Ovary (tissue), 7 donors: ENCODE measurements at regions not wholly inside any gene's neighbourhood (a gene's known extent, or its start where the extent isn't known, plus 50 kb on each side); places are given as distances from the start of the nearest gene placed in this dataset.

Experiments used
- DNase-seq, 5 donors: peaks; one replicate each; pipeline ENCODE4 v3.0.0-alpha.2; 2019 to 2020
- H3K27ac ChIP-seq, 2 donors: fragments of 200-600 bp; one replicate each; pipeline versions ENCODE4 v1.5.1 to v1.8.0; 2019 to 2022
- H3K27me3 ChIP-seq: fragments of 200-600 bp; one replicate; pipeline ENCODE4 v1.8.0; 2022
- H3K36me3 ChIP-seq: fragments of 200-600 bp; sonication (generic); one replicate; pipeline ENCODE4 v1.5.1; 2019
- H3K4me1 ChIP-seq: one replicate; pipeline ENCODE4 v1.8.1; 2013; ENCODE audit warnings: mild to moderate bottlenecking, moderate library complexity; ENCODE audit not compliant: insufficient read depth
- H3K4me3 ChIP-seq: fragments of 200-600 bp; sonication (generic); one replicate; pipeline ENCODE4 v1.5.1; 2017
- H3K9me3 ChIP-seq, 2 donors: fragments of 200-600 bp in 1 of 2; sonication (generic) in 1 of 2; one replicate each; pipeline versions ENCODE4 v1.5.1 to v1.8.1; 2013 to 2019; ENCODE audit warnings: mild to moderate bottlenecking in 1 of 2, moderate library complexity in 1 of 2
- EP300 ChIP-seq: sonication (generic); formaldehyde crosslinking; IDR thresholded peaks from one replicate; pipeline ENCODE4 v1.6.1; 2017; ENCODE audit warnings: antibody characterized with exemption
- POLR2A ChIP-seq: fragments of 450-650 bp; IDR thresholded peaks from one replicate; pipeline ENCODE4 v1.6.1; 2017; ENCODE audit warnings: antibody characterized with exemption, mild to moderate bottlenecking, moderate library complexity
- WGBS, 3 donors: extraction: QIAGEN DNeasy Blood & Tissue Kit in 1 of 3; methylation state at CpG; one replicate each; pipeline versions ENCODE4 v1.1.5 to v1.1.7; 2013 to 2017; 5-methylcytosine and 5-hydroxymethylcytosine counted together
- intact Hi-C, 4 donors: fragments of 100-400 bp; cut with DNase I; formaldehyde crosslinking; loops; one replicate each; pipeline versions ENCODE4 v1.11.0 to v1.15.1; 2022 to 2023
- TF ChIP-seq, protein P1 (sequence below), 3 donors: fragments of 450-650 bp in 2 of 3; fragments of 200-600 bp in 1 of 3; IDR thresholded peaks; one replicate each; pipeline versions ENCODE4 v1.5.1 to v1.8.0; 2016 to 2022; ENCODE audit warnings: antibody characterized with exemption in 3 of 3, mild to moderate bottlenecking in 1 of 3
- donor health status: DM: no; HTN: no; CAD: no; lungs with moderate emphysema.
- donor health status: DM: no; HTN: no; CAD: no.
- donor health status: Bipolar disorder and iron deficiency.
- donor health status: DM: no; HTN: no; CAD: no.
- donor health status: DM: yes; HTN: yes; CAD: no.

DNA sequence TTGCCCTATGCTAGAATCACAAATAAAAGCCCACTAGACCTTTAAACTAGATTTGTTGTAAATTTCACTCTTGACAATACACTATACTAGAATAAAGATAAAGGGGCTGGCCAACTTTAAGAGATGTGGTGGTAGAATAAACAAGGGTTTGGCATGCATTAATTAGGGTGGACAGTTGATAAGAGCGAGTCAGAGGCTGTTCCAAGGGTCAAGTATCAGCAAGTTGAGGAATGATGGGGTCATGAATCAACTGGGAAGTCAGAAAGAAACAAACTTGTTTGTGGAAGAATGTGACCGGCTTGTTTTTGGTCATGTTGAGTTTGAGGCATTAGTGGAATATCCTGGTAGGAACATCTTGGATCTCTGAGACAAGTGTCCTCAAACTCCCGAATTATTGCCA lies 398.3 kb upstream of the TNP1 start:
- Histone ChIP-seq H3K4me3 (no peak overlapping the region), H3K27ac (no peak overlapping the region), H3K4me1 (peaks cover 7% of the 10 kb centered on the region), H3K36me3 (no peaks in the 10 kb centered on the region), H3K27me3 (no peaks in the 10 kb centered on the region), H3K9me3 (no peaks in the 10 kb centered on the region)
- DNase-seq, result no peak
- intact Hi-C loops, result loop anchor here in 1 of 4 donors (10.0 kb wide), 1 partner anchor 563 kb away; the partner anchor contains the start of gene IGFBP5
- WGBS, 3 donors, result 61 to 71% (median 67%) methylated on average over 3 of the region's 3 CpGs
- no peak for TF ChIP-seq POLR2A
- TF ChIP-seq EP300, result no peak
- TF ChIP-seq, protein P1, sequence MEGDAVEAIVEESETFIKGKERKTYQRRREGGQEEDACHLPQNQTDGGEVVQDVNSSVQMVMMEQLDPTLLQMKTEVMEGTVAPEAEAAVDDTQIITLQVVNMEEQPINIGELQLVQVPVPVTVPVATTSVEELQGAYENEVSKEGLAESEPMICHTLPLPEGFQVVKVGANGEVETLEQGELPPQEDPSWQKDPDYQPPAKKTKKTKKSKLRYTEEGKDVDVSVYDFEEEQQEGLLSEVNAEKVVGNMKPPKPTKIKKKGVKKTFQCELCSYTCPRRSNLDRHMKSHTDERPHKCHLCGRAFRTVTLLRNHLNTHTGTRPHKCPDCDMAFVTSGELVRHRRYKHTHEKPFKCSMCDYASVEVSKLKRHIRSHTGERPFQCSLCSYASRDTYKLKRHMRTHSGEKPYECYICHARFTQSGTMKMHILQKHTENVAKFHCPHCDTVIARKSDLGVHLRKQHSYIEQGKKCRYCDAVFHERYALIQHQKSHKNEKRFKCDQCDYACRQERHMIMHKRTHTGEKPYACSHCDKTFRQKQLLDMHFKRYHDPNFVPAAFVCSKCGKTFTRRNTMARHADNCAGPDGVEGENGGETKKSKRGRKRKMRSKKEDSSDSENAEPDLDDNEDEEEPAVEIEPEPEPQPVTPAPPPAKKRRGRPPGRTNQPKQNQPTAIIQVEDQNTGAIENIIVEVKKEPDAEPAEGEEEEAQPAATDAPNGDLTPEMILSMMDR (IDR thresholded peaks at IDR 0.05), result no peak

GRCh38 chr2:217256251-217256650 lies 396.4 kb upstream of the TNP1 start:
- no peak for DNase-seq
- WGBS, 3 donors, result 29 to 60% (median 44%) methylated on average over 3 of the region's 3 CpGs
- Histone ChIP-seq H3K36me3 (no peaks in the 10 kb centered on the region), H3K27ac (no peak overlapping the region), H3K27me3 (no peaks in the 10 kb centered on the region), H3K9me3 (no peaks in the 10 kb centered on the region), H3K4me3 (no peak overlapping the region), H3K4me1 (peaks cover 5% of the 10 kb centered on the region)
- intact Hi-C loops, result loop anchor here in 1 of 4 donors (10.0 kb wide), 1 partner anchor 561 kb away; the partner anchor contains the start of gene IGFBP5
- no peak for TF ChIP-seq POLR2A
- TF ChIP-seq, protein P1 (IDR thresholded peaks at IDR 0.05), result no peak
- no peak for TF ChIP-seq EP300

- 88 to 97% (median 91%) methylated on average over 2 of the region's 2 CpGs for whole genome bisulfite sequencing, 3 donors
- no peak for TF ChIP-seq POLR2A
- no peak for TF ChIP-seq EP300
- TF ChIP-seq, protein P1 (IDR thresholded peaks at IDR 0.05), result no peak
- intact Hi-C loops, result loop anchor here in 2 of 4 donors (5.0 to 10.0 kb wide), 2 partner anchors 557 to 559 kb away; partner anchors contain the start of gene IGFBP5 (in 2 of the 2)
- Histone ChIP-seq H3K27ac (no peak overlapping the region), H3K9me3 (no peaks in the 10 kb centered on the region), H3K4me1 (peaks cover 6% of the 10 kb centered on the region), H3K27me3 (no peaks in the 10 kb centered on the region), H3K4me3 (no peak overlapping the region), H3K36me3 (no peaks in the 10 kb centered on the region)
- DNase-seq, result no peak
These were observed 394.2 kb upstream of the TNP1 start for GRCh38 chr2:217254111-217254510.

- no peak overlapping the region for H3K4me3 ChIP-seq
- no peak for TF ChIP-seq EP300
- TF ChIP-seq, protein P1 (IDR thresholded peaks at IDR 0.05), result no peak
- TF ChIP-seq POLR2A, result no peak
- H3K36me3 ChIP-seq, result no peaks in the 10 kb centered on the region
- 94 to 99% (median 95%) methylated on average over 4 of the region's 4 CpGs for WGBS, 3 donors
- no peaks in the 10 kb centered on the region for H3K9me3 ChIP-seq
- no peak overlapping the region for H3K27ac ChIP-seq
- intact Hi-C loops, result loop anchor here in 2 of 4 donors (5.0 to 10.0 kb wide), 2 partner anchors 555 to 557 kb away; partner anchors contain the start of gene IGFBP5 (in 2 of the 2)
- H3K4me1 ChIP-seq, result peaks cover 17% of the 10 kb centered on the region
- no peaks in the 10 kb centered on the region for H3K27me3 ChIP-seq
- no peak for DNase-seq
These were observed 392.3 kb upstream of the TNP1 start for GRCh38 chr2:217252181-217252580.
